ENCODE measurements at regions not wholly inside any gene's neighbourhood (a gene's known extent, or its start where the extent isn't known, plus 50 kb on each side); places are given as distances from the start of the nearest gene placed in this dataset.
"Not testable (repeated sequence)": the region's sequence is repeated elsewhere in the genome, so short reads cannot be mapped to it uniquely, and the experiment has no call there.

GRCh38 chr15:56806148-56806536, 72.8 kb upstream of the ZNF280D start:
- DNase-seq, result no peak

GRCh38 chr15:56805466-56806147, 72.3 kb upstream of the ZNF280D start:
- no peak for DNase-seq

GRCh38 chr15:56804938-56805337, 71.6 kb upstream of the ZNF280D start:
- DNase-seq, result no peak

- DNase-seq, result no peak
Measured at GRCh38 chr15:56804279-56804678, 71.0 kb upstream of the ZNF280D start.

GRCh38 chr15:56802161-56802560, 68.9 kb upstream of the ZNF280D start:
- no peak for DNase-seq

GRCh38 chr15:56798639-56799038, 65.3 kb upstream of the ZNF280D start:
- DNase-seq, result no peak

GRCh38 chr15:56797720-56798275, 64.5 kb upstream of the ZNF280D start:
- no peak for DNase-seq

GRCh38 chr15:56795502-56795901, 62.2 kb upstream of the ZNF280D start:
- no peak for DNase-seq

- DNase-seq, result no peak
Measured at GRCh38 chr15:56794553-56795329, 61.4 kb upstream of the ZNF280D start.

GRCh38 chr15:56794165-56794552, 60.9 kb upstream of the ZNF280D start:
- no peak for DNase-seq

- no peak for DNase-seq
Measured at GRCh38 chr15:56792211-56792610, 58.9 kb upstream of the ZNF280D start.

- DNase-seq, result not testable (repeated sequence)
Measured at GRCh38 chr15:56791521-56791920, 58.2 kb upstream of the ZNF280D start.

GRCh38 chr15:56788359-56788758, 55.0 kb upstream of the ZNF280D start:
- no peak for DNase-seq

- no peak for DNase-seq
Measured at GRCh38 chr15:56786966-56787365, 53.7 kb upstream of the ZNF280D start.

GRCh38 chr15:56783857-56784661, 50.8 kb upstream of the ZNF280D start:
- no peak for DNase-seq

- no peak for DNase-seq
Measured at GRCh38 chr15:56783156-56783856, 50.0 kb upstream of the ZNF280D start.
